Fibroblast of lung (primary cell): ENCODE measurements at regions not wholly inside any gene's neighbourhood (a gene's known extent, or its start where the extent isn't known, plus 50 kb on each side); places are given as distances from the start of the nearest gene placed in this dataset.

Source experiments
- DNase-seq, 2 donors: peaks; one replicate each; pipeline versions ENCODE4 v3.0.0 to v3.0.0-alpha.2; 2010; ENCODE audit warnings: low read depth in 2 of 2
- H2AFZ ChIP-seq: 2 replicates; pipeline ENCODE4 v1.5.1; 2012; ENCODE audit warnings: low read length, control low read depth, inconsistent platforms
- H3K27ac ChIP-seq: 2 replicates; pipeline ENCODE4 v1.5.1; 2011; ENCODE audit warnings: low read length, control low read depth; ENCODE audit not compliant: insufficient read depth
- H3K27me3 ChIP-seq: 2 replicates; pipeline ENCODE4 v1.5.1; 2011; ENCODE audit warnings: mild to moderate bottlenecking, low read length; ENCODE audit not compliant: control insufficient read depth, insufficient read depth
- H3K36me3 ChIP-seq: 2 replicates; pipeline ENCODE4 v1.5.1; 2011; ENCODE audit warnings: low read length; ENCODE audit not compliant: control insufficient read depth, insufficient read depth
- H3K4me1 ChIP-seq: 2 replicates; pipeline ENCODE4 v1.5.1; 2011; ENCODE audit warnings: low read length; ENCODE audit not compliant: control insufficient read depth, insufficient read depth; ENCODE audit errors: extremely low read depth
- H3K4me2 ChIP-seq: 2 replicates; pipeline ENCODE4 v1.5.1; 2011; ENCODE audit warnings: low read length, control low read depth; ENCODE audit not compliant: insufficient read depth; ENCODE audit errors: extremely low read depth
- H3K4me3 ChIP-seq, 4 experiments: fragments of 200-600 bp in 1 of 4; sonication (generic) in 1 of 4; replicated peaks in 1 of 4; 2 replicates each; pipeline ENCODE4 v1.5.1; 2011 to 2016; ENCODE audit warnings: low read length in 4 of 4, low read depth in 3 of 4, mild to moderate bottlenecking in 3 of 4, control low read depth in 2 of 4, inconsistent platforms in 1 of 4, mixed read lengths in 1 of 4; ENCODE audit not compliant: insufficient read depth in 1 of 4; ENCODE audit errors: control extremely low read depth in 1 of 4
- H3K79me2 ChIP-seq: 2 replicates; pipeline ENCODE4 v1.5.1; 2012; ENCODE audit warnings: mild to moderate bottlenecking, low read length, inconsistent platforms; ENCODE audit not compliant: control insufficient read depth, insufficient read depth
- H3K9ac ChIP-seq: 2 replicates; pipeline ENCODE4 v1.5.1; 2011; ENCODE audit warnings: mild to moderate bottlenecking, low read length, control low read depth; ENCODE audit not compliant: insufficient read depth
- H3K9me3 ChIP-seq: 2 replicates; pipeline ENCODE4 v1.5.1; 2012; ENCODE audit warnings: low read depth, low read length; ENCODE audit not compliant: control insufficient read depth, insufficient read depth
- H4K20me1 ChIP-seq: 2 replicates; pipeline ENCODE4 v1.5.1; 2011; ENCODE audit warnings: low read length; ENCODE audit not compliant: control insufficient read depth, insufficient read depth; ENCODE audit errors: extremely low read depth
- EZH2 ChIP-seq: IDR thresholded peaks from 2 replicates; pipeline ENCODE4 v1.5.1; 2012; ENCODE audit warnings: low read length, control low read depth, mild to moderate bottlenecking; ENCODE audit errors: missing control alignments
- TF ChIP-seq, protein P1 (sequence below), 2 donors: IDR thresholded peaks in 1 of 2; conservative IDR thresholded peaks in 1 of 2; 1 replicate in 1 of 2; 2 replicates in 1 of 2; pipeline ENCODE4 v1.5.1; 2011 to 2012; ENCODE audit warnings: low read length in 2 of 2, control low read depth in 1 of 2, inconsistent platforms in 1 of 2, low read depth in 1 of 2, mild to moderate bottlenecking in 1 of 2

GRCh38 chrX:69268611-69269010, 103.4 kb upstream of the PJA1 start:
- Histone ChIP-seq H3K27me3 (no peaks in the 10 kb centered on the region), H3K4me1 (no peaks in the 10 kb centered on the region), H3K9me3 (no peaks in the 10 kb centered on the region), H3K79me2 (no peaks in the 10 kb centered on the region), H3K36me3 (no peaks in the 10 kb centered on the region), H3K4me2 (no peak overlapping the region), H3K4me3 (no peak overlapping the region), H3K27ac (no peak overlapping the region), H2AFZ (no peak overlapping the region), H3K9ac (no peak overlapping the region), H4K20me1 (no peaks in the 10 kb centered on the region)
- no peak for DNase-seq
- TF ChIP-seq, protein P1, sequence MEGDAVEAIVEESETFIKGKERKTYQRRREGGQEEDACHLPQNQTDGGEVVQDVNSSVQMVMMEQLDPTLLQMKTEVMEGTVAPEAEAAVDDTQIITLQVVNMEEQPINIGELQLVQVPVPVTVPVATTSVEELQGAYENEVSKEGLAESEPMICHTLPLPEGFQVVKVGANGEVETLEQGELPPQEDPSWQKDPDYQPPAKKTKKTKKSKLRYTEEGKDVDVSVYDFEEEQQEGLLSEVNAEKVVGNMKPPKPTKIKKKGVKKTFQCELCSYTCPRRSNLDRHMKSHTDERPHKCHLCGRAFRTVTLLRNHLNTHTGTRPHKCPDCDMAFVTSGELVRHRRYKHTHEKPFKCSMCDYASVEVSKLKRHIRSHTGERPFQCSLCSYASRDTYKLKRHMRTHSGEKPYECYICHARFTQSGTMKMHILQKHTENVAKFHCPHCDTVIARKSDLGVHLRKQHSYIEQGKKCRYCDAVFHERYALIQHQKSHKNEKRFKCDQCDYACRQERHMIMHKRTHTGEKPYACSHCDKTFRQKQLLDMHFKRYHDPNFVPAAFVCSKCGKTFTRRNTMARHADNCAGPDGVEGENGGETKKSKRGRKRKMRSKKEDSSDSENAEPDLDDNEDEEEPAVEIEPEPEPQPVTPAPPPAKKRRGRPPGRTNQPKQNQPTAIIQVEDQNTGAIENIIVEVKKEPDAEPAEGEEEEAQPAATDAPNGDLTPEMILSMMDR (conservative IDR thresholded peaks at IDR 0.05 in 1 of 2, IDR thresholded peaks at IDR 0.05 in 1 of 2; ENCODE audit: low read depth in 1 of 2, low read length in 2 of 2) = no peak
- no peak for TF ChIP-seq EZH2

DNA sequence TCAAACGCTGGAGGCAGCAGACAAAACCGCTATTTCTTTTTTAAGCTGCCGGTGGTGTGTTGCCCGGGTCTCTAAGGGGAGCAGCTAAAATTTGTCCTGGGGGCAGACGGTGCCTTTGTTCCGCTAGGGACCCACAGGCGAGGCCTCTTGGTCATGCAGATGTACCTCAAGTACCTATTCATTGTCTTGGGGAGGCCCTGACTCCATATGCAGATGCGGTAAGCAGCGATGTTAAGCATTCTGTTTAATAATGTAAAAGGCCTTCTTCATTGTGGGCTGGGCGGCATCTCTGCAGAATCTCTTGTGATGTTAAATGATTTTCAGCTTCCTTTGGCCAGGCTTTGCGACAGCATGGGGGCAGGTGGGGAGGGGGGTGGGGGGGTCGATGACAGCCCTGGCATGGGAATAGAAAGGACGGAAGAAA, 98.9 kb upstream of the PJA1 start:
- no peak overlapping the region for H3K9ac ChIP-seq
- H3K4me1 ChIP-seq = no peaks in the 10 kb centered on the region
- H2AFZ ChIP-seq = no peak overlapping the region
- H3K27me3 ChIP-seq = no peaks in the 10 kb centered on the region
- TF ChIP-seq, protein P1 (conservative IDR thresholded peaks at IDR 0.05 in 1 of 2, IDR thresholded peaks at IDR 0.05 in 1 of 2; ENCODE audit: low read depth in 1 of 2, low read length in 2 of 2) = no peak
- no peak for TF ChIP-seq EZH2
- no peak for DNase-seq
- H3K27ac ChIP-seq = no peak overlapping the region
- H3K36me3 ChIP-seq = no peaks in the 10 kb centered on the region
- H3K79me2 ChIP-seq = no peaks in the 10 kb centered on the region
- H4K20me1 ChIP-seq = no peaks in the 10 kb centered on the region
- H3K4me2 ChIP-seq = no peak overlapping the region
- H3K4me3 ChIP-seq = no peak overlapping the region
- no peaks in the 10 kb centered on the region for H3K9me3 ChIP-seq

GRCh38 chrX:69263251-69263820, 98.1 kb upstream of the PJA1 start:
- no peaks in the 10 kb centered on the region for H3K79me2 ChIP-seq
- no peak overlapping the region for H2AFZ ChIP-seq
- H3K27ac ChIP-seq = no peak overlapping the region
- no peak overlapping the region for H3K9ac ChIP-seq
- no peak for DNase-seq
- no peaks in the 10 kb centered on the region for H3K27me3 ChIP-seq
- no peaks in the 10 kb centered on the region for H4K20me1 ChIP-seq
- no peaks in the 10 kb centered on the region for H3K36me3 ChIP-seq
- H3K4me1 ChIP-seq = no peaks in the 10 kb centered on the region
- no peak overlapping the region for H3K4me3 ChIP-seq
- no peak for TF ChIP-seq EZH2
- TF ChIP-seq, protein P1 (conservative IDR thresholded peaks at IDR 0.05 in 1 of 2, IDR thresholded peaks at IDR 0.05 in 1 of 2; ENCODE audit: low read depth in 1 of 2, low read length in 2 of 2) = no peak
- H3K9me3 ChIP-seq = no peaks in the 10 kb centered on the region
- H3K4me2 ChIP-seq = no peak overlapping the region
